ENCODE measurements at regions not wholly inside any gene's neighbourhood (a gene's known extent, or its start where the extent isn't known, plus 50 kb on each side); places are given as distances from the start of the nearest gene placed in this dataset.

- TF ChIP-seq, protein P1, sequence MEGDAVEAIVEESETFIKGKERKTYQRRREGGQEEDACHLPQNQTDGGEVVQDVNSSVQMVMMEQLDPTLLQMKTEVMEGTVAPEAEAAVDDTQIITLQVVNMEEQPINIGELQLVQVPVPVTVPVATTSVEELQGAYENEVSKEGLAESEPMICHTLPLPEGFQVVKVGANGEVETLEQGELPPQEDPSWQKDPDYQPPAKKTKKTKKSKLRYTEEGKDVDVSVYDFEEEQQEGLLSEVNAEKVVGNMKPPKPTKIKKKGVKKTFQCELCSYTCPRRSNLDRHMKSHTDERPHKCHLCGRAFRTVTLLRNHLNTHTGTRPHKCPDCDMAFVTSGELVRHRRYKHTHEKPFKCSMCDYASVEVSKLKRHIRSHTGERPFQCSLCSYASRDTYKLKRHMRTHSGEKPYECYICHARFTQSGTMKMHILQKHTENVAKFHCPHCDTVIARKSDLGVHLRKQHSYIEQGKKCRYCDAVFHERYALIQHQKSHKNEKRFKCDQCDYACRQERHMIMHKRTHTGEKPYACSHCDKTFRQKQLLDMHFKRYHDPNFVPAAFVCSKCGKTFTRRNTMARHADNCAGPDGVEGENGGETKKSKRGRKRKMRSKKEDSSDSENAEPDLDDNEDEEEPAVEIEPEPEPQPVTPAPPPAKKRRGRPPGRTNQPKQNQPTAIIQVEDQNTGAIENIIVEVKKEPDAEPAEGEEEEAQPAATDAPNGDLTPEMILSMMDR (IDR thresholded peaks at IDR 0.05), result no peak
- TF ChIP-seq ZFX (IDR thresholded peaks at IDR 0.05; ENCODE audit: borderline replicate concordance), result no peak
These were observed 706.2 kb upstream of the GJE1 start for GRCh38 chr6:141426400-141426980.
